ENCODE measurements at regions not wholly inside any gene's neighbourhood (a gene's known extent, or its start where the extent isn't known, plus 50 kb on each side); places are given as distances from the start of the nearest gene placed in this dataset.
"Not testable (repeated sequence)": the region's sequence is repeated elsewhere in the genome, so short reads cannot be mapped to it uniquely, and the experiment has no call there.

DNA sequence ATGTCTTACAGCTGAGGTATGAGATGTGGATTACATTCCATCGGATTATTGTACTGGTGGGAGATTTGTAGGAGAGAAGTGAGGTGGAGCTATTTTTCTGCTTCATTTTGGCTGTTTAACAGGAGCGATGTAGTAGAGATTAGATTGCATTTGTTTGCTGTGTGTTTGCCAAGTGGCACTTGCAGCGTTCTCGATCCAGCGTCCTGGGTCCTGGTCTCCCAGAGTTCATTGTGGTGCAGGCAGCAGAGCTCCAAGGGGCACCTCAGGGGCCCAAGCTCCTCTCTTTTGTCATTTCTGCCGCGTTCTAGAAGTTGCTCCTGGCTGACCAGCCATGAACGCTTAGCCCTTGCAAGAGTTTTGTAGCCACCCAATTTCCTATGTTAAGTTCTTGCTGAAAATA is 210.1 kb upstream of the APCDD1 start:
- no peak for DNase-seq (ENCODE audit: low spot score)

GRCh38 chr18:10245031-10245845 is 209.2 kb upstream of the APCDD1 start:
- DNase-seq (ENCODE audit: low spot score) = no peak

DNA sequence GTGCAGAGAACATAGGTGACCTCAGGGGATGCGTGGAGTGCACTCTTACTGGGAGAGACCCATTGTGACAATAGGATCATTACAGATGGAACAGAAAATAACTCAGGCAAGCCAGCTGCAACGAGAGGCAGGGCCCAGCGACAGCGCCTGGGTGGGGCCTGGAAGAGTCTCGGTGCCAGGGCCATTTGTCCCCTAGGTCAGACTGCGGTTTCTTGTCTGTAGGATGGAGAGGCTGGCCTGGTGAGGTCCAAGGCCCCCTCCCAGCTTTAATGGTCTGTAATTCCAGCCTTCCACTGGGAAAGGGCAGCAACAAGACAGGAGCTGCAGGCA is 208.6 kb upstream of the APCDD1 start:
- DNase-seq (ENCODE audit: low spot score) = no peak

DNA sequence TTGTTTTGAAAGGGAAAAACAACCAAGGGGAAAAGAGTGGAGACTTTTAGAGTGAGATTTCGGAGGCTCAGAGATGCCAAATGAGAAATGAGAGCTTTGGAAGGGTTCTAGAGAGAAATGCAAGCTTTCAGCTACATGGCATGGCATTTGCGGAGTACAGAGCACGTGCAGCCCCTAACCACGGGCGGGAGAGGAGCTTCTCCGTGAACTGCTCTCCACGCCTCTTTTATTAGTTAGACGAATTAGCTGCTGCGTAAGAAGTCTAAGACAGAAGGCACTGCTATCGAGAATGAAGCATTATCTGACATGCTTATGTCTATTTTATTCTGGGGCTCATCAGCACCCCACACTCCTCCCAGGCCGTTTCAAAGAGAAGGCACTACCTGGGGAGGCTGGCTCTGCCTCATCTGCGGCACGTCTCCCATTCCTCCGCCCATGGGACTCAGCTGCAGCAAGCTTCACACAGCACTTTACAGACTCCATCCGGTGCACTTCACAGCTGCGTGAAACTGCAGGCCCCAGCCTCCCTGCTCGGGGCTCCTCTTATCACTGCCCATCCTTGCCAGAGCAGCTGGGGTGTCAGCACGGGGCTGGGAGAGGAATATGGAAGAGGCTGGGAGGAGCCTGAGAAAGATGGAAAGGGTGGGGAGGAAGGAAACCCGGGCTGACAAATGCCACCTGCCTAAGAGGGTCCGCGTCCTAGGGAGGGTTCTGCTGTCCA is 207.3 kb upstream of the APCDD1 start:
- no peak for DNase-seq (ENCODE audit: low spot score)

DNA sequence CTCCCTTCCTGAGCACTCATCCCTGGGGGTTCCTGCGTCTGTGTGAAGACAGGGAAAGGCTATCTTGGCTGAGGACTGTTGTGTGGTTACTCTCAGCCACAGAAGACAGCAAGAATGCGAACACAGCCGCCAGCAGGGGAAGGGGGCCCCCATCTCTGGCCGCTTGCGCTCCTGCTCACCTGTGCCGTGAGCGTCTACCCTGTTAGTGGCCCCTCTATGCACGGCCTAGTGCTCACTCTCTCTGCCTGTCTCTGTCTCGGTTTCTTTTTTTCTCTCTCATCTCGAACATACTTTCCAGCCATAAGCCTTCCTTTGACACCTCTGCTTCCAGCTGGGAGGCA is 206.7 kb upstream of the APCDD1 start:
- no peak for DNase-seq (ENCODE audit: low spot score)

DNA sequence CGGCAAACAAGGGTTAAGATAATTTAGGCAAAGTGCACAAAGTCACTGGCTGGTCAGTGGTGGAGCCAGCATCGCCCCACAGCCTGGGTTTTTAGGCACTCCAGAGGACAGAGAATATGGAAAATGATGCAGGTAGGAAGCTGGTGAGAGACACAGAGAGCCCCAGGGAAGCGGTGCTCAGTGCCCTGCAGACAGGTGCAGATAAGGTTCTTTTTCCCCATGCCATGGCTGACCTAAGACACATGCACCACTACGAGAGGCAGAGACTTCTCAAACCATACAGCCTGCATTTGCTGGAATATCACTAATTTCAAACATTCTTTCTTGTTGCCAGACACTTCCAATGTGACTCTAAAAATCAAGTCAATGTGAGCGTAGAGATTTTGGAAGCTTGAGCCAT is 205.7 kb upstream of the APCDD1 start:
- DNase-seq (ENCODE audit: low spot score) = no peak

DNA sequence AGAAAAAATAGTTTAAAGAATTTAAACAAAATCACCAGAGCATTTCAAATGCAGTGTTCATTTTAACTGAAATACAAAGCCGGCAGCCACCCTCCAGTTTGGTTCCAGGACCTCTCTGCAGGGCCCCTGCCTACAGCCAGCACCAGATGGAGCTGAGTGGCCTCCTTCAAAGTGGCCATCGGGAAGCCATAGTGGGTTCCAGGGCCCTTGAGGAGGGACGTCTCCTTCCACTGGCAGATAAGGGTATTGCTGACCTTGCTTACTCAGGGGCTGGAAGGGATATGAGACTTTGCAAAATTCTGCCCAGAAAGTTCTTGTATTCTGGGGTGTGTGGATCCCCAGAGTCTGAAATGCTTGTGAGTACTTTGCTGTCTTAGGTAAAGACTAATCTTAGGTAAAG is 205.2 kb upstream of the APCDD1 start:
- DNase-seq (ENCODE audit: low spot score) = no peak

- DNase-seq (ENCODE audit: low spot score) = no peak
Observed at GRCh38 chr18:10249801-10250200, 204.6 kb upstream of the APCDD1 start.

- DNase-seq (ENCODE audit: low spot score) = no peak
Observed at GRCh38 chr18:10252494-10252893, 201.9 kb upstream of the APCDD1 start.

DNA sequence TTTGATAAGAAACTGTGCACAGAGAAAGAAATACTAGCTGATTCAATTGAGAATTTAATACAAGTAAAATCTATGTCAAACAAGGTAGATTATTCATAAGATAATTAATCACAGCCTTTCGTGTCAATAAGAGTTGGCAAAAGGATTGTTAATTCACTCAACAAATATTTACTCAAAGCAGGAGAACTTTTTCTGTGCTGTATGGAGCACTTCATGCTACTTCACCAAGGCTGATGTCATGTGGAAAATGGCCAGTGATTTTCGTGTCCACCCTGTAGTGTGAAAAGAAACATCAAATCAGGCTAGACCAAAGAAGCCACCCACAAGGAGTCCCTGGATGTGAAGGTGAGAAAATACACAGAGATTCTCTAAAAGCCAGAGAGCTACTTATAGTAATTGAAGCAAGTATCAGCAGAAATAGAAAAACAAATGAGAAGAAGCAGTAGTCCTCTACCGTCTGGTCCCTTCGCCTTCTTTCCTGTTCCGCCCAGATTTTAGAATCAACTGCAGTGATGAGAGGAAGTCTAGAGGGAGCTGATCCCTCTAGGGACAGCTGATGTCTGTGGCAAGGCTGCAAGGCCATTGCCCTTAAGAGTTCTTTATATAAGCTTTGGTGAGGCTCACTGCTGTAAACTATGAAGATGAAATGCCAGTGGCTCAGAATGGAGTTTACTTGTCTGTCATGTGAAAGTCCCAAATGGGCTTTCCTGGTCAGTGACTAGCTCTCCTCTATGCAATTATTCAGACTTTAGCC is 201.3 kb upstream of the APCDD1 start:
- DNase-seq (ENCODE audit: low spot score) = no peak

- DNase-seq (ENCODE audit: low spot score) = not testable (repeated sequence)
Observed at GRCh38 chr18:10256276-10256675, 198.2 kb upstream of the APCDD1 start.

DNA sequence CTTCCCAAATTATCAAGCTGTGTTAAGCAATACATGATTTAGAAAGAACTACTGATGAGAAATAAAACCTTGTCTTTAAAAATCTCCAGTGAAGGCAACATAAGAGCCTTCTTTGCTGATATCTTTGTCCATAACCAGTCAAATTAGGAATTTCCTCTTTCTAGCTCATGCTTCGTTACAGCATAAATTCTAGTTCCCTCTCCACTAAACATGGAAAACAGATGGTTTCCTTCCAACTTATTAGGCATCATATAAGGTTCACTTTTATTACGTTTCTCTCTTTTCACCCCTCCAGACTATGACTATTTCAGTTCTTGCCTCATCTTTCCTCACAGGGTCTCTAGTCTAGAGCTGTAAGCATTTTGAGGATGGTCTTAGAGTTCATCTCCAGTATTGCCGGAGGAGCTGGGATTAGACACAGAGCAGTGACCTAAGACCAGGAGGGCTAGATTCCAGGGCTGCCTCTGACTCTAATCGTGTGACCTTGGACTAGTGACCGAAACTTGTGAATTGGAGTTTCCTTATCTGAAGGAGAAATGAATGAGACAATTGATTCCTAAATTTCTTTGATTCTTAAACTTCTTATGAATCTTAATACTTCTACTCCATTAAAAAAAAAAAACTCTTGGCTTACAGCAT is 195.5 kb upstream of the APCDD1 start:
- DNase-seq (ENCODE audit: low spot score) = no peak

DNA sequence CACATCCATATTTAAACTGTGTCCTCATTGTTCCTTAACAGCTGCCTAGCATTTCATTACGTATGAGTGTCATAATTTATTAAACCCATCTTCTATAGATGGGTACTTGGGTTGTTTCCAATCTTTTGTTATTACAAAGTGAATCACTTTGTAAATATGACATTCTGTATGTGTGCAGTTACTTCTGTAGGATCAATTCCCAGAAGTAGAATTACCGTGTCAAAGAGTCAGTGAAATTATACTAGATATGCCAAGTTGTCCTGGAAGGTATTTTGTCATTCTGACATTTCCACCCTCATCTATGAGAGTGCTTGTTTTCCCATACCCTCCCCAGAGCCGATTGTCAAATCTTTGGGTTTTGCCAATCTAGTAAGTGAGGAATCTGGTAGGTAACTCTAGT is 194.5 kb upstream of the APCDD1 start:
- DNase-seq (ENCODE audit: low spot score) = no peak

DNA sequence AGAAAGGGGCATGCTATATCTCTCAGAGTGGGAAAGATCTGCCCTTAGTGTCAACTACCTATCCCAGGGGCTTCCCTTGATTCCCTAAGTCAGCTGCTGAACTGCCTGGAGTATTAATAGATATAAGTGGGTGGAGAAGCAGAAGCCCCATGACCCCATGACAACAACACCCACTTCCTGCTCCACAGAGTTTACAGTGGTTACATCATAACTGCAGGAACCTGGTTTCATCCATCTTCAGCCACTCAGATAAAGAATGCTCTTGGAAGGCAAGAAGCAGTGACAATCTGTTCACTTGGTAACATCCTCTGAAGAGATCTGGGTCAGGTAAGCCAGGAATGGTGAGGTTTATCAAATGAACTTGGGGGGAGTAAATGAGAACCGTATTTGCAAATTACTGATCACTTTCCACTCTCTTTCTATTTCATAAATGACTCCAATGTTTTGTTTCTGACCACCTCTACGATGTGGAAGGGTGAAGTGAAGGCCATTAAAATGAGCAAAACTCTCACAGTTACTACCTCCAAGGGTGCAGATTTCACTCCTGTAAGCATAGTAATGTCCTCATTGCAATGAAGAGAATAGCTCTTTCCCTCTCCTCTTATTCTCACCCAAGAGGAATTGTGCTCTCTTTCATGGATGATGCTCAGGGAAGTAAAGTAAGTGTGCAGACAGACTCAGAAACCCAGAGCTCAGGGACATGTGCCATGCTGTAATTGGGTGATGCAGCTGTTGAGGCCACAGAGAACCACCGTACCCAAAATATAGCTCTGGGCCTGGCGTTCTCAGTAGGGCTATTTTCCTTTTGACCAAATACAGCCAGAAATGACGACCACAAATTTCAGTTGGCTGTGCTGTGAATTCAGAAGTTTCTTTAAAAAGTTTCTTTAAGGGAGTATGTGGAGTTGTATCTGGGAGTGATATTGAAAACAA is 192.8 kb upstream of the APCDD1 start:
- DNase-seq (ENCODE audit: low spot score) = no peak

GRCh38 chr18:10262566-10262965 is 191.9 kb upstream of the APCDD1 start:
- DNase-seq (ENCODE audit: low spot score) = no peak

DNA sequence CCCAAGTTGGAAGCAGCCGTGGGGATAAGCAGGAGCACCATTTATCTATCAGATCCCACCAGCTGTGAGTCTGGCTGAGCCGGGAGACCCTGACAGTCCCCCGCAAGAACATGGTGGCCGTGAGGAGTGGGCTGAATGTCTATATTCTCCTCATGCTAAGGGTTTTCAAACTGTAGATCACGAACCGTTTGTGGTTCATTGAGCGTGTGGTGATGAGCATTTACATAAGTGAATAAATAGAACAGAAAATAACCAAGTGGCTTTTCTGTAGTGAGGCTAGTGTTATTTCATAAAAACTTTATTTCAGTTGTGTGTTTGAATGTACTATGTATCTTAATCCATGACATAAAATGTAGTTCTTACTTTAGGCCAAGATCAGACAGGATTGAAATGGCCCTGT is 190.2 kb upstream of the APCDD1 start:
- DNase-seq (ENCODE audit: low spot score) = no peak

DNA sequence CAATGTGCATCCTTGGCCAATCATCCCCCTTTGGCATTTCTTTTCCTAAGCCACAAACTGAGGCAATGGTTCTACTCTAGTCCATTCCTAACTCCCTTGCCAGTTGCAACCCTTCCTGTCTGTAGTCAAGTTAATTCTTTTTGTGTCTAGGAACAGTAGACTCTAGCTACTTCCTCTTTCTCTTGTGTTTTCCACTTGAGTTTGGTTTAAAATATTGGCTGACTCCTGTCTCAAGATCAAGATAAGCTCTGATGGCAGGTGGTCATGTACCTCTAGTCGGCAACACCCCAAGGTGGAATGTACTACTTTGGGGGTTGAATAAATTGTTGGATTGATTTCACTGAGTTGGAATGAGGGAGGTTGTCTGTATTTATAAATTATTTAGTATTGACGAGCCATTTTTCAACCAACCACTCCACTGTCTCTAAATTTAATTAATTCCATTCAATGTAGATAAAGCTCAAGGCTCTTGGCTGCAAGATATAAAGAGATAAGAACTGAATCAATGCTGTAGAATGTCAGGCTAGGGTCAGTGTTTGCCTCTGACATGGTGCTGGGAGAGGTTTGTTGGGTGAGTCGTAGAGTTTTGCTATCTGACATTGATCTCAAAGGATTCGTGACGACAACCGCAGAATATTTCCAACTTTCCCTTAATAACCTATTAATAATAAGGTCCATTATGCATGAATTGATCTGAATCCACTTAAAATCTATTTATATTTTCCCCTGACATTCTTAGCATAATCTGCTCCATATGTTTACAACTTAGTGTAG is 188.7 kb upstream of the APCDD1 start:
- DNase-seq (ENCODE audit: low spot score) = no peak

DNA sequence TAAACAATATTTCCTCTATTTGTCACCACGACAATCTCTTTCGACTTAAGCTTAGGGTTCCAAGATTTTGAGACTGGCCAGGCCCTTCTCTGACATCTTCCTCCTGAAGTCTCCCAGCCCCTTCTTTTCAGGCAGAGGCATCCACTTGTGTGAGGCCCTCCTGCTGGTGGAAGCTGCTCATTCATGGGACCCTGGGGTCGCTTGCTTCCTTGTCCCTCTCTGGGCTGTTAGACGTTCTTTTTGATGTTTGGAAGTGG is 188.2 kb upstream of the APCDD1 start:
- no peak for DNase-seq (ENCODE audit: low spot score)

DNA sequence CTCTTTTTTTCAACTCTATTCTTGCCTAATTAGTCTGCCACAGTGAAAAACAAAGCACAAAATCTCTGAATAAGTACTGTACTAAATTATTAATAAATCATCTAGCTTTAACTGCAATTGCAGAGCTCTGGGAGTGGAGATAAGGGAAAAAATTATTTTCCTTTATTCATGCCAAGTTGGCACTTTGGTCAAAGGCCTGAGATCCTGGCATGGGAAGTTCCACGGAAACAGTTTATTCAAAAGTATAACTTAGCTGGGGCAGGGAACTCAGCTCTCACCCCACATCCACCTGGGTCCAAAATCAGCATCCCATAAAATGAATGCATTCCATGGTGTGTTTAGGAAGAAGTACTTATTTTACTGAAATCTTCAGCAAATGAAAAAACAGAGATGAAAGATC is 185.2 kb upstream of the APCDD1 start:
- DNase-seq (ENCODE audit: low spot score) = no peak

GRCh38 chr18:10270151-10270571 is 184.3 kb upstream of the APCDD1 start:
- no peak for DNase-seq (ENCODE audit: low spot score)

Measured in mesenteric fat pad (tissue), 1 donor.